Transverse colon (tissue), 4 donors: ENCODE measurements at regions not wholly inside any gene's neighbourhood (a gene's known extent, or its start where the extent isn't known, plus 50 kb on each side); places are given as distances from the start of the nearest gene placed in this dataset.

ENCODE experiments used
- CTCF ChIP-seq, 5 experiments: fragments of 200-600 bp in 3 of 5; fragments of 450-650 bp in 2 of 5; sonication (generic) in 3 of 5; IDR thresholded peaks; 1 replicate in 2 of 5; 2 replicates in 3 of 5; pipeline ENCODE4 v1.5.1; 2016 to 2017; ENCODE audit warnings: antibody characterized with exemption in 5 of 5, inconsistent platforms in 3 of 5, mild to moderate bottlenecking in 2 of 5, moderate library complexity in 1 of 5
- EP300 ChIP-seq: sonication (generic); formaldehyde crosslinking; IDR thresholded peaks from one replicate; pipeline ENCODE4 v1.6.1; 2017; ENCODE audit warnings: antibody characterized with exemption, low read depth
- POLR2A ChIP-seq: fragments of 450-650 bp; IDR thresholded peaks from one replicate; pipeline ENCODE4 v1.6.1; 2016; ENCODE audit warnings: antibody characterized with exemption, mild to moderate bottlenecking, moderate library complexity
- POLR2AphosphoS5 ChIP-seq, 3 donors: sonication (generic); formaldehyde crosslinking; IDR thresholded peaks; one replicate each; pipeline ENCODE4 v1.6.1; 2016; ENCODE audit warnings: antibody characterized with exemption in 3 of 3

GRCh38 chr7:116425647-116426209 lies 73.8 kb upstream of the CAV2 start:
- no peak for TF ChIP-seq POLR2A
- no peak for TF ChIP-seq POLR2AphosphoS5 (IDR thresholded peaks at IDR 0.05)
- no peak for TF ChIP-seq CTCF (IDR thresholded peaks at IDR 0.05)
- no peak for TF ChIP-seq EP300
